ENCODE measurements at regions not wholly inside any gene's neighbourhood (a gene's known extent, or its start where the extent isn't known, plus 50 kb on each side); places are given as distances from the start of the nearest gene placed in this dataset.
"Not testable (repeated sequence)": the region's sequence is repeated elsewhere in the genome, so short reads cannot be mapped to it uniquely, and the experiment has no call there.

DNA sequence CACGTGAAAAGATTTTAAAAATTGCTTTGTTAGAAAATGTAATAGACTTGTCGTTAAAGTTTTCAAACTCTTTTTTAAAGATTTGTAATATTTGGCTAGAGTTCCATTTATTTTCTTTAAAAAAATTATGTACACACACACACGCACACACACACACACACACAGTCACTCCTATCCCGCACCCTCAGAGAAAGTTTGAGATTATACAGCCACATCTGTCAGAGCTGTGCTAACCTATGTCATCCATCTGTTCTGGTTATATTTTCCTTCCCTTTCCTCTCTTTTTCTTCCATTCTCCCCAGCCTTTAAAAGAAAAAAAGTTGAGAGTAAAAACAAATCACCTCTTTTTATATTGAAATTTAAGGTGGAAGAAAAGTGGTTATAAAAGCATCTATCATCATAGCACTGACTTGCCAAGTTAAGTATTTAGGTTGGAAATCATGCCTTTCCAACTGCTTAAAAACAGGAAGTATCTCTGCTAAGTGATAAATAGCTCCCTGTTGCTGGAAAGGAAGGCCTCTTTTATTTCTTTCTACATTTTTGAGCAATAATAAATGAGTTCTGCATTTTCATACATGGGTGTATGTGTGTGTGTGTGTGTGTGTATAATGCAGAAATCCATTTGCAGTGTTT is 163.3 kb upstream of the SPRY1 start:
- no peak for DNase-seq

DNA sequence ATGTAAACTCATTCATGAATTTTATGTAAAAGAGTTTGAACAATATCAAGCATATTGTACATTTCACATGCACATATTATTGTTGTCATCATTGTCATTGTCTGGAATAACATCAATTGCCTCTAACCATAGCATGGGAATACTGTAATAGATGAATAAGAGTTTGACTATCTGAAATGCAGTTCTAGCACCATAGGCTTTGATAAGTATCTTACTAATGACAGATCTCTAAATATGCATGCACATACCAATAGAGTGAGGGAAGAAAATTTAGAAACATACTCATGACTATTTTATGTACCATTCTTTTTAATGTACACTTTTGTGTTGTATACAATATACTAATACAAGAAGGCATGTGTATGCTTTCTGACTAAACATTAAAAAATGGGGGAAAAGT is 161.6 kb upstream of the SPRY1 start:
- no peak for DNase-seq

GRCh38 chr4:123235431-123235830 is 161.2 kb upstream of the SPRY1 start:
- no peak for DNase-seq

DNA sequence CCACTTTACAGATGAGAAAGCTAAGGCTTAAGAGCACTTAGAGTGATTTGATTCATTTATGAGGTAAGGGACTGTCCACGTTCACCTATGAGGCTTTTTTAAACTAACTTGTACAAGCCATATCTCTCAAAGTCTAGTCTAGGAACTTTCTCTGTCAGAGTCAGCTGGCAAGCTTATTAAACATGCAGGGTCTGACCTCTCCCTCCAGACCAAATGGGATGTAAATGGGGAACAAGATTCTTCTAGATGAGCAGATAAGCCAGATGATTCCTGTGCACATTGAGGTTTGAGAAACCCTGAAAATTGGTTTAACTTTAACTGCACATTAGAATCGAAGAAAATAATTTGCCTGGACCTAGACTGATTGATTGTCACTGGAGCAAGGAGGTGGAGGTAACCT is 160.0 kb upstream of the SPRY1 start:
- DNase-seq, result no peak

DNA sequence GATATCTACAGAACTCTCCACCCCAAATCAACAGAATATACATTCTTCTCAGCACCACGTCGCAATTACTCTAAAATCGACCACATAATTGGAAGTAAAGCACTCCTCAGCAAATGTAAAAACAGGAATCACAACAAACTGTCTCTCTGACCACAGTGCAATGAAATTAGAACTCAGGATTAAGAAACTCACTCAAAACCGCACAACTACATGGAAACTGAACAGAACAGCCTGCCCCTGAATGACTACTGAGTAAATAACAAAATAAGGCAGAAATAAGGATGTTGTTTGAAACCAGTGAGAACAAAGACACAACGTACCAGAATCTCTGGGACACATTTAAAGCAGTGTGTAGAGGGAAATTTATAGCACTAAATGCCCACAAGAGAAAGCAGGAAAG is 156.3 kb upstream of the SPRY1 start:
- not testable (repeated sequence) for DNase-seq

- not testable (repeated sequence) for DNase-seq
These were observed 153.4 kb upstream of the SPRY1 start for GRCh38 chr4:123243220-123243619.

DNA sequence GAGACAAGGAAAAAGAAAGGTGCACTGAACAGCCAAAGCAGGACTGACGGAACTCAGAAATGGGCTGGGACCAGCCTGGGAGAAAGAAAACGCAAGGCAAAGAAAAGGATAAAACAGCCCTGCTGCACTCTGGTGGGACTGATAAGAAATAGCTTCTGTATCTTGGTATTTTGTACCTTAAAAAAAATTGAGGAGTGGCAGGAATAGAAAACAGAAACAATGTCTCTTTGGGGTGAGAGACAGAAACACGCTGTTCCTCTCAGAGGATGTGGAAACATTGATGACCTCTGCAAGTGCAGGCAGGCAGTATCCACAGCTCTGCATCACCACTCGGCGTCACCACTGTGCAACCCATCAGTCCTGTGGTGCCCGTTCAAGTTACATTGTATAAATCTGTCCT is 152.5 kb upstream of the SPRY1 start:
- no peak for DNase-seq

DNA sequence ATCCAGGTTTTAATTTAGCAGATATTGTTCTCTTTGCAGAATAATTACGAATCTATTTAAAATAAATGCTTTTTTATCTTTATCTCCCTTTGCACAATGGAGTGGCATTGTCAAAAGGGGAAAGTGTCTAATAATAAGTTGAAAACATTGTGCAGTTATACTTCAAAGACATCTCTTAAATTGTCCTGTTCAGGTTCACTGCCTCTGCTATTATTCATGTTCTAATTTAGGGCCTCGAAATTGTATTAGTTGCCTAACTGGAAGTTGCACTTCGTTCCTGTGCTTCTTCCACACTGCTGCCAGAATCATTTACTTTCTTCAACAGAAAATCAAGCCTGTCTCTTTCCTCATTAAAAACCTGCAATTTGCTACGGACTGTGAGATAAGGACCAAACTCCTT is 150.5 kb upstream of the SPRY1 start:
- DNase-seq, result no peak

GRCh38 chr4:123248085-123248659 is 148.4 kb upstream of the SPRY1 start:
- DNase-seq, result no peak

DNA sequence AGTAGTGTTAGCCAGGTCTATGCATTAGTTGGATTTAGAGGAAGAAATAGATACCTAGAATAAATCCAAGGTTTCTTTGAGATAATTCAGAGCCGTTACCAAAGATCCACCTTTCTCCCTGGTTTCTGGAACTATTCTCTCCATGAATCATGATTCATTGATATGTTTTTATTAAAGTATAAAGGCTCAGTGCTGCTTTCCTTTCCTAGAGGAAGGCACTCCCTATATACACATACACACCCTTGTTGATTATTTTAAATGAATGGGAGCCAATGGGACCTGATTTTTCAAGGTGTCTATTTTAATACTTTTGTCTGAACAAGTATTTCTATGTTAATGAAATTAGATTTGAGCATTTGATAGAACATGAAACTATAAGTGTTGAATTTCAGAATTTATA is 146.8 kb upstream of the SPRY1 start:
- no peak for DNase-seq

DNA sequence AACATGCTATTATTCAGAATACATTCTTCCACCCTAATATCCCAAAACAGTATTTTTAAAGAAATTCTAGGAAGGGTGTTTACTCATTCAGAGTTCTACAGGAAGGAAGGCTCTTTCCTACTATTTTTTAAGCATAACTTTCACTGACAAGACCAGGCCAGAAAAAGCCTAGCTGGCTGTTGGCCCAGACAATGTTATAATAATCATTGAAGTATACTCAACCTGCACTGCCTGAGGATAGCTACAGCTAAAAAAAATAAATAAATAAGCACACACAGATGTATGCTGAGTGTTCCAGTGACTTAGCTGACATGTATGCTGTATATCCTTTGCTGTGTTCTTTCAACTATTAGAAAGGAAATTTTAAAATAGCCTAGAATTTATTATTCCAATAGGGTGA is 145.8 kb upstream of the SPRY1 start:
- no peak for DNase-seq

GRCh38 chr4:123255971-123256370 is 140.6 kb upstream of the SPRY1 start:
- no peak for DNase-seq

DNA sequence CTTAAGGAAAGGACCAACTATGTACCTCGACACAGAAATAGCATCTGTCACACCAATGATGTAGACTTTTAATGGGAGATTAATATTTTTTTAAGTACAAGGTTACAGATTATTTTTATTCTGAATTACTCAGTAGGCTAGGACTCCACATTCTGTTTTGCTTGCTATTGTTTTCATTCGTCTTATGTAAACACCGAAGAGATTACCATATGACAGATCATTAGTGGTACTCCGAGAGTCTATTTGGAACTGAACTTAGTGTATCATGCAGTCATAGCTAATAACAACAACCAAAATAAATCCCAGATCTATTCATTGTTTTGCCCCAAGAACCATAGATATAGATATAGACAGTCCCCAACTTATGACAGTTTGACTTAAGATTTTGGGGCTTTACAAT is 139.7 kb upstream of the SPRY1 start:
- DNase-seq, result no peak

- DNase-seq, result no peak
These were observed 139.0 kb upstream of the SPRY1 start for GRCh38 chr4:123257591-123257990.

DNA sequence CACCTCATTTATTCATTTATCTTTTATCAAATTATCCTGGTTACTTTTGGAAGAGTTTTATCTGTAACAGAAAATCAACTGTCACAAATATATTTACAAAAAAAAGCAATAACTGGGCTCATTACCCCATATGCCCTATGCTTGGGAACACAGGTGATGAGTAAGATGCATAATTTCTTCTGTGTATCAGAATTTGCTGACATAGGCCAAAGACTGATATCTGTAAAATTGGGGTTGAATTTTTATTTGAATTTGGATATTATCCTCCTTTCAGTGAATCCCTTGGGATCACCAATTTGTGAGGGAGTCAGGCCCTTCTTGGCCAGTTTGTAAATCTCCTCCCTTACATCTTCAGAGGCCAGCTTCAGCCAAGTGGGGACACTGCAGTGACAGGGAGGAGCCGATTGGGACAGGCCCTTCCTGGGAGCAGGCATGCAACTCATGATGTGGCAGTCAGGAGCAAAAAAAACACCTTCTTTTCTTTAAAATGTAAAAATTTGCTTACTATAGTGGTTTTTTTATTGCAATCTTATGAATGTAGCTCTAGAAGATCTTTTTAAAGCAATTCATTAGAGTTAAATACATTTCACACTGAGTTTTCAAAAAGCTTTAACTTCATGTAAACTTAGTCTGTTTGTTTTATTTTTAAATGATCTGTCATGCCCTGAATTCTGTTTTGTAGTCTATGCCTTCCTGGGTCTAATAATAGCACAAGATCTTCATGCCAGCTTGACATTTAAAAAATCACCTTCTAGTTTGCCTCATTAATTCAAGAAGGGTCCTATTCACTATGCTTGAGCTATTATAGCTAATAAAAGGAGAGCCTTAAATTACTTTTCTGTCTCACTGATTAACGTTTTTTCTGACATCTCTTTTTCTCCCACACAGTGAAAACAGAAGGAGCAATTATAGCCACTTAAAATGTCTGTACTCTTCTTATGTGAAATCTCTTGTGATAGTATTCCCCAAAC is 136.6 kb upstream of the SPRY1 start:
- DNase-seq, result no peak

GRCh38 chr4:123260653-123261052 is 135.9 kb upstream of the SPRY1 start:
- DNase-seq, result no peak

DNA sequence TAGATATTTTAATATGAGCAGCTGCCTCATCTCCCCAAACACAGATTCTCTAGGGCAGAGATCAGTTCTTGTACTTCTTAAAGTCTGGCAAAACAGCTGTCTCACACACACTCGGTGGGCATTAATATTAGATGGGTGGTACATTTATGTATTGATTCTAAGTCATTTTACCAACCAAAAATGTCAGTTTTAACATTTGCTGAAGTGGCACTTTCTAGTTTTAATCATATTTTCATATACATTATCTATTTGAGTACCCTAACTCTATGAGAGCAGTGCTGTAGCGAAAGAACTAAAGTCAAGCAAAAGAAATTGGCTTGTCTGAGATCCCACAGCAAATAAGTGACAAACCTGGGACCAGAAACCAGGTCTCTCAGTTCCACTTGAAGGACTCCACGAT is 134.5 kb upstream of the SPRY1 start:
- no peak for DNase-seq

GRCh38 chr4:123265443-123265842 is 131.2 kb upstream of the SPRY1 start:
- no peak for DNase-seq

GRCh38 chr4:123266221-123266620 is 130.4 kb upstream of the SPRY1 start:
- no peak for DNase-seq

GRCh38 chr4:123278755-123279154 is 117.8 kb upstream of the SPRY1 start:
- DNase-seq, result no peak

DNA sequence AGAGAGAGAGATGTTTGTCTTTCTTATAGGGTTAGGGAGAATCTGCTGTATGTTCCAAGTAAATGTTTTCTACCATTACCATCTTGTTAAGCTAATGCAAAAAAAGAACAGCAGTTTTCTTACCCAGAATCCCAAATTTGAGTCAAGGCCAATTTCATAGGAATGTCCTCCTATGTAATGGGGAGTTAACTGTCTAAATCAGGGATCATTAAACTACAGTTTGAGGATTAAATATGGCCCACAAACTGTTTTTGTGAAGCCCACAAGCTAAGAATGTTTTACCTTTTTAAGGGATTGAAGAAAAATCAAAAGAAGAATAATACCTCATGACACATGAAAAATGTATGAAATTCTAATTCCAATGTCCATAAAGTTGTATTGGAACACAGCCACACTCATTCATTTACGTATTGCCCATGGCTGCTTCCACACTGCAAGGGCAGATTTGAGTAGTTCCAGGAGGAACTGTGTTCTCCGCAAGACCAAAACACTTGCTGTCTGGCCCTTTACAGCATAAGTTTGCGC is 113.2 kb upstream of the SPRY1 start:
- DNase-seq, result no peak

GRCh38 chr4:123284168-123284567 is 112.4 kb upstream of the SPRY1 start:
- no peak for DNase-seq

GRCh38 chr4:123286903-123287466 is 109.6 kb upstream of the SPRY1 start:
- no peak for DNase-seq

Data from hippocampal formation (tissue), 2 donors.